DOHH2 (cell line): ENCODE measurements at regions not wholly inside any gene's neighbourhood (a gene's known extent, or its start where the extent isn't known, plus 50 kb on each side); places are given as distances from the start of the nearest gene placed in this dataset.

ENCODE experiments used
- CTCF ChIP-seq: fragments of 200-600 bp; sonication (generic); IDR thresholded peaks from one replicate; pipeline ENCODE4 v1.5.1; 2014; ENCODE audit warnings: antibody characterized with exemption, mild to moderate bottlenecking, low read depth, low read length; ENCODE audit not compliant: poor library complexity, severe bottlenecking
- EZH2phosphoT487 ChIP-seq: fragments of 200-600 bp; sonication (generic); IDR thresholded peaks from 2 replicates; pipeline ENCODE4 v1.6.1; 2017; ENCODE audit warnings: borderline replicate concordance, mild to moderate bottlenecking, antibody characterized with exemption, low read length, moderate library complexity, mixed read lengths

GRCh38 chr9:78399153-78399552 is 102.2 kb downstream of the PSAT1 start:
- TF ChIP-seq CTCF (no peak), EZH2phosphoT487 (no peak)
